ENCODE measurements at regions not wholly inside any gene's neighbourhood (a gene's known extent, or its start where the extent isn't known, plus 50 kb on each side); places are given as distances from the start of the nearest gene placed in this dataset.
"Not testable (repeated sequence)": the region's sequence is repeated elsewhere in the genome, so short reads cannot be mapped to it uniquely, and the experiment has no call there.

DNA sequence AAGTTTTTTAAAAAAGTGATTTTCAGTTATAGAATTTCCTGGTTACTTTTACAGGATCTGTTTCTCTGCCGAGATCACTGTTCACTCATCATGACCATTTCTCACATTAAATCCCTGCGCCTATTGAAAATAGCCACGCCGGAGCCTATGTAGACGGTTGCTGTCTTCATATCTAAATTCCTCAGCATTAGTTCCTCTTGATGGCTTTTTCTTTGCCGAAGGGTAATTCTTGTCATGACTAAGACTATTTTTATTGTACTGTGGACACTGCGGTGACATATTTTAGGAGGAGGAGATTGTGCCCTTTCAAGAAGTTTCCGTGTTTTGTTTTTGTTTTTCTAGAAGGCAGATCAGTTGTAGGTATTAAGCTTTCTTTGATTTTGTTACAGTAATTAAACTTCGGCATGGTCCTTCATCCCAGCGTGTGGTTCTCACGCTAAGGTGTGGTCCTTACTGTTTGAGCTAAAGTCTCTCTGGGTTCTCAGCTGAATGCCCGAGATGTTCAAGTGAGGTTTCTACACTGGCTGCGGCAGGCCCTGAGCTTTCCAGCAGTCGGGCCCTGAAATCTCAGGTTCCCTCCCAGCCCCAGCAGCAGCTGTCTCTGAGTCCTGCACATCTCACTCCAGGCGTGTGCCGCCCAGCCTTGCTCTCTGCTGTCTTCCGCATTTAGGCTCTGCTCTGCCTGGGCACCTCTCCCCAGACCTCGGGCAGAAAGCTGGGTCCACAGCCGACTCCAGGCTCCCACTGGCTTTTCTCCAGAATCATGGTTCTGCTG is 1110.5 kb downstream of the TBC1D22A start:
- Histone ChIP-seq H3K27me3 (ENCODE audit: low read length) (0 out of 2 replicates have a peak, but pooled peaks cover 2% of the 10 kb centered on the region), H3K4me1 (ENCODE audit: low read length) (no peaks in the 10 kb centered on the region), H3K27ac (ENCODE audit: low read length) (no peak overlapping the region), H4K20me1 (ENCODE audit: insufficient read depth, low read depth, low read length) (no peaks in the 10 kb centered on the region), H2AFZ (ENCODE audit: low read length) (no peak overlapping the region), H3K36me3 (ENCODE audit: insufficient read depth, low read length) (no peaks in the 10 kb centered on the region), H3K4me3 (ENCODE audit: low read length) (no peak overlapping the region), H3K9me3 (ENCODE audit: low read length) (peaks cover 6% of the 10 kb centered on the region; the same call in 1 of the 2 replicates), H3K9me2 (replicated peaks; ENCODE audit: insufficient read depth, low read length) (no peaks in the 10 kb centered on the region), H3K79me2 (ENCODE audit: low read length) (no peaks in the 10 kb centered on the region), H3K4me2 (ENCODE audit: low read depth, low read length, poor library complexity, severe bottlenecking) (no peak overlapping the region), H3K9ac (ENCODE audit: low read length) (no peak overlapping the region)
- no peak for DNase-seq

DNA sequence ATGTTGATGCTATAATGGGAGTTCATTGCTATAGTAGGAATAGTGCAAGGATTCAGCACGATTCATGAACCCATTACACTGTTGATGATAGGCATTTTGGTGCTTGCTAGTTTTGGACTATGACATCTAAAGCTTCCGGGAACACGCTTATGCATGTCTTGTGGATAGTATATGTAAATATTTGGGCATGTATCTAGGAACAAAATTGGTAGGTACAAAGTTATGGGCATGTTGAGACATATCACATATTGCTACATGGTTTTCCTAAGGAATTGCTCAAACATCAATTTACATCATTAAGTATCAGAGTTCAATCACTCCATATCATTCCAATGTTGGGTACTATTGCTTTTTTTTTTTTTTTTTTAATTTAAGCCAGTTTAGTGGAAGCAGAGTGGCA is 1103.2 kb downstream of the TBC1D22A start:
- no peaks in the 10 kb centered on the region for H3K36me3 ChIP-seq (ENCODE audit: insufficient read depth, low read length)
- H2AFZ ChIP-seq (ENCODE audit: low read length), result no peak overlapping the region
- H3K4me2 ChIP-seq (ENCODE audit: low read depth, low read length, poor library complexity, severe bottlenecking), result no peak overlapping the region
- H3K27me3 ChIP-seq (ENCODE audit: low read length), result no peaks in the 10 kb centered on the region
- no peak overlapping the region for H3K9ac ChIP-seq (ENCODE audit: low read length)
- H3K79me2 ChIP-seq (ENCODE audit: low read length), result no peaks in the 10 kb centered on the region
- H3K4me3 ChIP-seq (ENCODE audit: low read length), result no peak overlapping the region
- H3K4me1 ChIP-seq (ENCODE audit: low read length), result no peaks in the 10 kb centered on the region
- no peaks in the 10 kb centered on the region for H4K20me1 ChIP-seq (ENCODE audit: insufficient read depth, low read depth, low read length)
- no peak overlapping the region for H3K27ac ChIP-seq (ENCODE audit: low read length)
- H3K9me2 ChIP-seq (replicated peaks; ENCODE audit: insufficient read depth, low read length), result no peaks in the 10 kb centered on the region
- no peak for DNase-seq
- peaks cover 6% of the 10 kb centered on the region; the same call in 1 of the 2 replicates for H3K9me3 ChIP-seq (ENCODE audit: low read length)

DNA sequence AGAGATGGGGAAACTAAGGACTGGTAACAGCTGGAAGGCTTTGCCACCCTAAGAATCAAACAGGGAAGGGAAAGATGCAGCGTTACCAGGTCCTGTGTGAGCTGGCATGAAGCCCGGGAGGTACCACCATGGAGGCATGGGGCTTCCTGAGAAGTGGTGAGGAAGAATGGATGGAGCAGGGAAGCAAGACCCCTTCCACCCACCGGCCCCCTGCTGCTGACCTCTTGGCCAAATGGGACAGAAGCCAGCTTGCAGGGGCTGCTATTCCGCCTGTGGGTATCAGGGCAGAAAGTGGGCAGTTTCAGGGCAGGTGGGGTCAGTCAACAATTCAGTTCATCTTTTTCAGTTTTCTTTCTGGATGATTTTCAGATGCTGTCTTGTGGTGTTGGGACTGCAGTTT is 1099.9 kb downstream of the TBC1D22A start:
- no peak overlapping the region for H3K4me3 ChIP-seq (ENCODE audit: low read length)
- no peaks in the 10 kb centered on the region for H3K9me3 ChIP-seq (ENCODE audit: low read length)
- no peaks in the 10 kb centered on the region for H3K9me2 ChIP-seq (replicated peaks; ENCODE audit: insufficient read depth, low read length)
- H3K79me2 ChIP-seq (ENCODE audit: low read length), result no peaks in the 10 kb centered on the region
- H2AFZ ChIP-seq (ENCODE audit: low read length), result no peak overlapping the region
- DNase-seq, result no peak
- H4K20me1 ChIP-seq (ENCODE audit: insufficient read depth, low read depth, low read length), result no peaks in the 10 kb centered on the region
- H3K9ac ChIP-seq (ENCODE audit: low read length), result no peak overlapping the region
- H3K27me3 ChIP-seq (ENCODE audit: low read length), result peaks cover 4% of the 10 kb centered on the region; the same call in 1 of the 2 replicates
- peaks cover 7% of the 10 kb centered on the region for H3K4me1 ChIP-seq (ENCODE audit: low read length)
- H3K36me3 ChIP-seq (ENCODE audit: insufficient read depth, low read length), result no peaks in the 10 kb centered on the region
- no peak overlapping the region for H3K4me2 ChIP-seq (ENCODE audit: low read depth, low read length, poor library complexity, severe bottlenecking)
- no peak overlapping the region for H3K27ac ChIP-seq (ENCODE audit: low read length)

DNA sequence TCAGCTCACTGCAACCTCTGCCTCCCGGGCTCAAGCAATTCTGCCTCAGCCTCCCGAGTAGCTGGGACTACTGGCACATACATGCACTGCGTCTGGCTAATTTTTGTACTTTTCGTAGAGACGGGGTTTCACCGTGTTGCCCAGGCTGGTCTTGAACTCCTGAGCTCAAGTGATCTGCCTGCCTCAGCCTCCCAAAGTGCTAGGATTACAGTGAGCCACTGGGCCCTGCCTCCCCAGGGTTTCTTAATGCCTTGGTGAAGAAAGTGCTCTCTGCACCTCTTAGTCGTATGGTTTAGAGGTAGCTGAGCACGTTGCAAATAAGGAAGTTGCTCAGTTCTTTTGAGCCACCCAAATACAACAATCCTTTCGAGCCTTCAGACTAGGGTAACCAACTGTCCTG is 1098.5 kb downstream of the TBC1D22A start:
- H3K9me2 ChIP-seq (replicated peaks; ENCODE audit: insufficient read depth, low read length); H3K4me1 ChIP-seq (ENCODE audit: low read length); H3K4me2 ChIP-seq (ENCODE audit: low read depth, low read length, poor library complexity, severe bottlenecking); H3K27ac ChIP-seq (ENCODE audit: low read length); H3K27me3 ChIP-seq (ENCODE audit: low read length); H3K79me2 ChIP-seq (ENCODE audit: low read length); H3K9ac ChIP-seq (ENCODE audit: low read length); H2AFZ ChIP-seq (ENCODE audit: low read length); H4K20me1 ChIP-seq (ENCODE audit: insufficient read depth, low read depth, low read length); H3K36me3 ChIP-seq (ENCODE audit: insufficient read depth, low read length); H3K4me3 ChIP-seq (ENCODE audit: low read length); H3K9me3 ChIP-seq (ENCODE audit: low read length); DNase-seq: not testable (repeated sequence)

DNA sequence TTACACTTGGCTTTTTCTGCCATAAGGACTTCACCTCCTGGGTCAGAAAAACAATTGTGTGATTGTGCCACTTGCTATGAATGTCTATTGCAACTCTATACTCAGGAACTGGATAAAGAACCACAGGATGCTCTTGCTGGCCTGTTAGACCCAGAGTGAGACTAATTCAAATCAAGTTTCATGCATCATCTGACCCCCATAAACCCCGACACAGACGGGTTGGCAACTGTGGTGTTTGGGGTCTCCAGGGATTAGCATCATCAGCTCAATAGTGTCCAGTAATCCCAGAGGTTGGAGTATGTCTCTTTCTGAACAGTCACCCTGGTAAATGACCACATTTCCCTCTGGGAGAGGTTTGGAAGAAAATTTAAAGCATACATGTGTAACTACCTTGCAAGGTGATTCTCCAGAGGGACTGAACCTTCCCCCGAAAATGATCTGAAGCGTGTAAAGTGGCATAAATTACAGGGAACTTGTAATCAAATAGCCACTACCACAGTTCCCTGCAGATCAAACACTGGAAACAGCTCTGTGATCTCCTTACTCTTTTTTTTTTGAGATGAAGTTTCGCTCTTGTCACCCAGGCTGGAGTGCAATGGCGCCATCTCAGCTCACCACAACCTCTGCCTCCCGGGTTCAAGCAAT is 1097.6 kb downstream of the TBC1D22A start:
- Histone ChIP-seq H2AFZ (ENCODE audit: low read length) (no peak overlapping the region), H3K79me2 (ENCODE audit: low read length) (no peaks in the 10 kb centered on the region), H4K20me1 (ENCODE audit: insufficient read depth, low read depth, low read length) (no peaks in the 10 kb centered on the region), H3K4me2 (ENCODE audit: low read depth, low read length, poor library complexity, severe bottlenecking) (no peak overlapping the region), H3K4me1 (ENCODE audit: low read length) (peaks cover 7% of the 10 kb centered on the region), H3K36me3 (ENCODE audit: insufficient read depth, low read length) (no peaks in the 10 kb centered on the region), H3K9ac (ENCODE audit: low read length) (no peak overlapping the region), H3K27me3 (ENCODE audit: low read length) (peaks cover 4% of the 10 kb centered on the region; the same call in 1 of the 2 replicates), H3K9me2 (replicated peaks; ENCODE audit: insufficient read depth, low read length) (no peaks in the 10 kb centered on the region), H3K27ac (ENCODE audit: low read length) (no peak overlapping the region), H3K4me3 (ENCODE audit: low read length) (no peak overlapping the region), H3K9me3 (ENCODE audit: low read length) (no peaks in the 10 kb centered on the region)
- no peak for DNase-seq

DNA sequence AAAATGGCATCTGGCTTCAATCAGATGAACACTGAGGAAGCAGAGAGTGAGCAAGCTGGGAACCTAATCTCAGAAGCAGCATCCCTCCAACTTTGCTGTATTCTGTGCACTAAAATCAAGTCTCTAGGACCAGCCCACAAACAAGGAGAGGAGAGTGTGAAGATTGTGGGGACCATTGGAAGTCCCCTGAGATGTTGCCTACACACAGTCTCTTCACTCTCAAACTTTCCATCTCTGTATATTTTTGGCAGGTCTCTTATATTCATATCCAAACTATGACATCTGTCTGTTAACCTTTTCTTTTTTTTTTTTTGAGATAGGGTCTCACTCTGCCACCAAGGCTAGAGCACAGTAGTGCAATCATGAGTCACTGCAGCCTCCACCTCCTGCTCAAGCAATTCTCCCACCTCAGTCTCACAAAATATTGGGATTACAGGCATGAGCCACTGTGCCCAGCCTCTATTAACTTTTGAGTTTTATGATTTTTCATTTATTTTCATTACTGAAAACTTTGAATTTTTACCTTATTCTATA is 1096.4 kb downstream of the TBC1D22A start:
- peaks cover 4% of the 10 kb centered on the region; the same call in 1 of the 2 replicates for H3K27me3 ChIP-seq (ENCODE audit: low read length)
- H3K4me3 ChIP-seq (ENCODE audit: low read length), result no peak overlapping the region
- no peaks in the 10 kb centered on the region for H3K79me2 ChIP-seq (ENCODE audit: low read length)
- no peaks in the 10 kb centered on the region for H3K36me3 ChIP-seq (ENCODE audit: insufficient read depth, low read length)
- no peak overlapping the region for H3K27ac ChIP-seq (ENCODE audit: low read length)
- no peaks in the 10 kb centered on the region for H3K9me2 ChIP-seq (replicated peaks; ENCODE audit: insufficient read depth, low read length)
- H3K9me3 ChIP-seq (ENCODE audit: low read length), result no peaks in the 10 kb centered on the region
- H2AFZ ChIP-seq (ENCODE audit: low read length), result no peak overlapping the region
- no peak overlapping the region for H3K4me2 ChIP-seq (ENCODE audit: low read depth, low read length, poor library complexity, severe bottlenecking)
- DNase-seq, result no peak
- H3K9ac ChIP-seq (ENCODE audit: low read length), result no peak overlapping the region
- peaks cover 7% of the 10 kb centered on the region for H3K4me1 ChIP-seq (ENCODE audit: low read length)
- no peaks in the 10 kb centered on the region for H4K20me1 ChIP-seq (ENCODE audit: insufficient read depth, low read depth, low read length)

DNA sequence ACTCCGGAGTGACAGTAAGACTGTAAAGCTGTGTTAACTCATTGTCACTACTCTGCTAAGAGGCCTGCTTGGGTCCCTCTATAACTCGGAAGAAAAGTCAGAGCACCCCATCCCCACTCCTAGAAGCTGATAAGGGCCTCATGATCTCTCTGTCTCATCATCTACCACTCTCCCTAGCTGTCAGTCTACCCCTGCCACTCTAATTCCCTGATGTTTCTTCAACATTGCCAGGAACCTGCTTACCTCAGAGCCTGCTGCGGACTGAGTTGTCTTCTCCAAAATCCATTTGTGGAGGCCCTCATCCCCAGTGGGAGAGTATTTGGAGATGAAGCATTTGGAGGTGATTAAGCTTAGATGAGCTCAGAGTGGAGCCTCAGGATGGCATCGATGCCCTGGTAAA is 1092.2 kb downstream of the TBC1D22A start:
- Histone ChIP-seq H3K27me3 (ENCODE audit: low read length) (peaks cover 4% of the 10 kb centered on the region; the same call in 1 of the 2 replicates), H3K27ac (ENCODE audit: low read length) (no peak overlapping the region), H4K20me1 (ENCODE audit: insufficient read depth, low read depth, low read length) (no peaks in the 10 kb centered on the region), H3K9me2 (replicated peaks; ENCODE audit: insufficient read depth, low read length) (no peaks in the 10 kb centered on the region), H2AFZ (ENCODE audit: low read length) (no peak overlapping the region), H3K4me1 (ENCODE audit: low read length) (peaks cover 2% of the 10 kb centered on the region), H3K9me3 (ENCODE audit: low read length) (no peaks in the 10 kb centered on the region), H3K4me2 (ENCODE audit: low read depth, low read length, poor library complexity, severe bottlenecking) (no peak overlapping the region), H3K4me3 (ENCODE audit: low read length) (no peak overlapping the region), H3K79me2 (ENCODE audit: low read length) (no peaks in the 10 kb centered on the region), H3K36me3 (ENCODE audit: insufficient read depth, low read length) (no peaks in the 10 kb centered on the region), H3K9ac (ENCODE audit: low read length) (no peak overlapping the region)
- DNase-seq, result no peak

DNA sequence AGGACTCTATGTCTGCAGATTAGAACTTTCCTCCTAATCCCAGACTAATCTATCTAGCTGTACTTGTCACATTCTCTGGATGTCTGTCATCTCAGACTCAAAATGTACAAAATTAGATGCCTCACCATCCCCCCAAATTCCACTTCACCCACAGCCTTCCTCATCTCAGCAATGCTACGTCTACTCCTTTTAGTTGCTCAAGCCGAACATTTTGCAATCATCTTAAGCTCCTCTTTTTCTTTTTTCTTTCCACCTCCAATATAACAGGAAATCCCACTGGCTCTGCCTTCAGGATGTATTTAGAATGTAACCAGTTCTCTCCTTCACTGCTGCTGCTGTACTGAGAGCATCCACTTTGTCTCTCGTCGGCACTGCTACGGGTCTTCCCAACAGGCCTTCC is 1091.8 kb downstream of the TBC1D22A start:
- Histone ChIP-seq H3K27me3 (ENCODE audit: low read length) (peaks cover 4% of the 10 kb centered on the region; the same call in 1 of the 2 replicates), H3K27ac (ENCODE audit: low read length) (no peak overlapping the region), H3K9me3 (ENCODE audit: low read length) (no peaks in the 10 kb centered on the region), H3K79me2 (ENCODE audit: low read length) (no peaks in the 10 kb centered on the region), H2AFZ (ENCODE audit: low read length) (no peak overlapping the region), H3K9ac (ENCODE audit: low read length) (no peak overlapping the region), H3K4me2 (ENCODE audit: low read depth, low read length, poor library complexity, severe bottlenecking) (no peak overlapping the region), H3K36me3 (ENCODE audit: insufficient read depth, low read length) (no peaks in the 10 kb centered on the region), H3K4me1 (ENCODE audit: low read length) (no peaks in the 10 kb centered on the region), H3K4me3 (ENCODE audit: low read length) (no peak overlapping the region), H3K9me2 (replicated peaks; ENCODE audit: insufficient read depth, low read length) (no peaks in the 10 kb centered on the region), H4K20me1 (ENCODE audit: insufficient read depth, low read depth, low read length) (no peaks in the 10 kb centered on the region)
- no peak for DNase-seq

Data from Karpas-422 (cell line).